ENCODE measurements at regions not wholly inside any gene's neighbourhood (a gene's known extent, or its start where the extent isn't known, plus 50 kb on each side); places are given as distances from the start of the nearest gene placed in this dataset.
"Not testable (repeated sequence)": the region's sequence is repeated elsewhere in the genome, so short reads cannot be mapped to it uniquely, and the experiment has no call there.

DNA sequence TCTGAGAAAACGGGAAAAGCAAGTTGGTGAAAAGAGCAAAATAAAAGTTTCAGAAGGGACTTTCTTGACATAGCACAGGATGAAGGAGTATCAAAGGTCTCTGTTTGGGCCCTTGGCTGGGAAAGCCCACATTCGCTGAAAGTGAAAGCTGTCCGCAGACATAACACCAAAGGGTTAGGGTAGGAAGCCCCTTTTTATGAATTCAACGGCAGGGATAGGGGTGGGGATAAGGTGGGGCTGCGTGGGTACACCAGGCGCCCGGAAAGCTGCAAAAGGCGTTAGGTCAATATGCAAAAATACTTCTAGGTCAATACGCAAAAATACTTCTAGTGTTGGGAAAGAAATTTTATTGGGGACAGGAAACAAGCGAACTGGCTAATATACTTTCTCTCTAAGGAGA, 135.1 kb downstream of the OR2B2 start:
- Histone ChIP-seq H3K4me3 (ENCODE audit: low read depth, low read length) (peak overlapping the region; percentile 67), H3K9me3 (ENCODE audit: control insufficient read depth, insufficient read depth, low read length) (0 out of 2 replicates have a peak, but pooled peaks cover 2% of the 10 kb centered on the region), H3K27ac (ENCODE audit: low read depth, low read length) (no peak overlapping the region), H3K27me3 (ENCODE audit: control insufficient read depth, insufficient read depth, low read length) (peaks cover 41% of the 10 kb centered on the region), H3K9ac (ENCODE audit: low read depth, low read length) (no peak overlapping the region), H3K36me3 (ENCODE audit: control insufficient read depth, insufficient read depth, low read length) (no peaks in the 10 kb centered on the region), H3K4me1 (ENCODE audit: control insufficient read depth, insufficient read depth, low read length) (peaks cover 11% of the 10 kb centered on the region)

GRCh38 chr6:27776504-27776903, 135.7 kb downstream of the OR2B2 start:
- Histone ChIP-seq H3K27me3 (ENCODE audit: control insufficient read depth, insufficient read depth, low read length) (peaks cover 47% of the 10 kb centered on the region), H3K36me3 (ENCODE audit: control insufficient read depth, insufficient read depth, low read length) (no peaks in the 10 kb centered on the region), H3K9me3 (ENCODE audit: control insufficient read depth, insufficient read depth, low read length) (0 out of 2 replicates have a peak, but pooled peaks cover 2% of the 10 kb centered on the region), H3K4me1 (ENCODE audit: control insufficient read depth, insufficient read depth, low read length) (peaks cover 17% of the 10 kb centered on the region), H3K27ac (ENCODE audit: low read depth, low read length) (no peak overlapping the region), H3K9ac (ENCODE audit: low read depth, low read length) (no peak overlapping the region), H3K4me3 (ENCODE audit: low read depth, low read length) (peak overlapping the region; percentile 67; the same call in 1 of the 2 replicates)

- Histone ChIP-seq H3K27me3 (ENCODE audit: control insufficient read depth, insufficient read depth, low read length) (peaks cover 54% of the 10 kb centered on the region), H3K36me3 (ENCODE audit: control insufficient read depth, insufficient read depth, low read length) (no peaks in the 10 kb centered on the region), H3K9ac (ENCODE audit: low read depth, low read length) (no peak overlapping the region), H3K4me3 (ENCODE audit: low read depth, low read length) (no peak overlapping the region), H3K9me3 (ENCODE audit: control insufficient read depth, insufficient read depth, low read length) (0 out of 2 replicates have a peak, but pooled peaks cover 2% of the 10 kb centered on the region), H3K4me1 (ENCODE audit: control insufficient read depth, insufficient read depth, low read length) (peaks cover 21% of the 10 kb centered on the region), H3K27ac (ENCODE audit: low read depth, low read length) (no peak overlapping the region)
These were observed 136.4 kb downstream of the OR2B2 start for GRCh38 chr6:27775796-27776184.

DNA sequence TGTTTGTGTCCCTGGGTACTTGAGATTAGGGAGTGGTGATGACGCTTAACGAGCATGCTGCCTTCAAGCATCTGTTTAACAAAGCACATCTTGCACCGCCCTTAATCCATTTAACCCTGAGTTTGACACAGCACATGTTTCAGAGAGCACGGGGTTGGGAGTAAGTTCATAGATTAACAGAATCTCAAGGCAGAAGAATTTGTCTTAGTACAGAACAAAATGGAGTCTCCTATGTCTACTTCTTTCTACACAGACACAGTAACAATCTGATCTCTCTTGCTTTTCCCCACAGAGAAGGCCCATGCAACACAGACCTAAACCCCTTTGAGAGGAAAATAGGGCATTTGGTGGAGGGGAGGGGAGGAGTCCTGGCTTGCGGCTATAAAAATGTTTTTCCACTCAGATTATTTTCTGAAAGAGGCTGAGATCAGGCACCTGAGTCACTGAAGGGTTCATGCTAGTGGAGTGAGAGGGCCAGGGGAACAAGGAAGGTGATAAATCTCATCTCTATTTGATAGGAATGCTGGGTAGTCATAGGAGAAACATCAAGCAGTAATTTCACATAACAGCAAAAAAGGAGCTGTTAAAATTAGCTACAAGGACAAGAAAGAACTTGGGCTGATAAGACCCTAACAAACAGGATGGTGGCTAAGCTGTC, 136.9 kb downstream of the OR2B2 start:
- H3K9me3 ChIP-seq (ENCODE audit: control insufficient read depth, insufficient read depth, low read length); H3K27ac ChIP-seq (ENCODE audit: low read depth, low read length); H3K4me3 ChIP-seq (ENCODE audit: low read depth, low read length); H3K9ac ChIP-seq (ENCODE audit: low read depth, low read length); H3K36me3 ChIP-seq (ENCODE audit: control insufficient read depth, insufficient read depth, low read length): not testable (repeated sequence)
- peaks cover 21% of the 10 kb centered on the region for H3K4me1 ChIP-seq (ENCODE audit: control insufficient read depth, insufficient read depth, low read length)
- H3K27me3 ChIP-seq (ENCODE audit: control insufficient read depth, insufficient read depth, low read length) = peaks cover 53% of the 10 kb centered on the region

- Histone ChIP-seq H3K4me1 (ENCODE audit: control insufficient read depth, insufficient read depth, low read length) (peaks cover 21% of the 10 kb centered on the region), H3K27me3 (ENCODE audit: control insufficient read depth, insufficient read depth, low read length) (peaks cover 63% of the 10 kb centered on the region)
- H3K4me3 ChIP-seq (ENCODE audit: low read depth, low read length); H3K9ac ChIP-seq (ENCODE audit: low read depth, low read length); H3K27ac ChIP-seq (ENCODE audit: low read depth, low read length); H3K36me3 ChIP-seq (ENCODE audit: control insufficient read depth, insufficient read depth, low read length); H3K9me3 ChIP-seq (ENCODE audit: control insufficient read depth, insufficient read depth, low read length): not testable (repeated sequence)
These were observed 138.0 kb downstream of the OR2B2 start for GRCh38 chr6:27774264-27774600.

DNA sequence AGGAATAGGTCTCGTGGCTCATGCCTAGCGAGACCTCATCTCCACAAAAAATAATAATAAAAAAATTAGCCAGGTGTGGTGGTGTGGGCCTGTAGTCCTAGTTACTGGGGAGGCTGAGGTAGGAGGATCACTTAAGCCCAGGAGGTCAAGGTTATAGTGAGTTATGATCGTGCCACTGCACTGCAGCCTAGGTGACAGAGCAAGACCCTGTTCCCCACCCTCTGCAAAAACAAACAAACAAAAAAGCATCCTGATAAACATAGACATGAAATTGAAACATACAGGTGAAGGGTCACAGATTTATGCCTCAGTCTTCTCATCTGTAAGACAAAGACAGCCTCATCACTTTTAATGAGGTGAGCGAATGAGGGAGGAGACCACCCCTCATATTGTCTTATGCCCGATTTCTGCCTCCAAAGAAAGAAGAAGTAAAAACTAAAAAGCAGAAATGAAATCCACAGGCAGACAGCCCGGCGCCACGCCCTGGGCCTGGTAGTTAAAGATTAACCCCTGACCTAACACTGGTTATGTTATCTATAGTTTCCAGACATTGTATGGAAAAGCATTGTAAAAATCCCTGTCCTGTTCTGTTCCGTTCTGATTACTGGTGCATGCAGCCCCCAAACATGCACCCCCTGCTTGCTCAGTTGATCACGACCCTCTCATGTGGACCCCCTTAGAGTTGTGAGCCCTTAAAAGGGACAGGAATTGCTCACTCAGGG, 138.5 kb downstream of the OR2B2 start:
- Histone ChIP-seq H3K4me1 (ENCODE audit: control insufficient read depth, insufficient read depth, low read length) (peaks cover 21% of the 10 kb centered on the region), H3K27me3 (ENCODE audit: control insufficient read depth, insufficient read depth, low read length) (peaks cover 68% of the 10 kb centered on the region)
- H3K36me3 ChIP-seq (ENCODE audit: control insufficient read depth, insufficient read depth, low read length); H3K9me3 ChIP-seq (ENCODE audit: control insufficient read depth, insufficient read depth, low read length); H3K4me3 ChIP-seq (ENCODE audit: low read depth, low read length); H3K9ac ChIP-seq (ENCODE audit: low read depth, low read length); H3K27ac ChIP-seq (ENCODE audit: low read depth, low read length): not testable (repeated sequence)

- H3K9me3 ChIP-seq (ENCODE audit: control insufficient read depth, insufficient read depth, low read length) = 0 out of 2 replicates have a peak, but pooled peaks cover 2% of the 10 kb centered on the region
- H3K27ac ChIP-seq (ENCODE audit: low read depth, low read length) = peak overlapping the region; percentile 54
- no peak overlapping the region for H3K9ac ChIP-seq (ENCODE audit: low read depth, low read length)
- peaks cover 81% of the 10 kb centered on the region for H3K27me3 ChIP-seq (ENCODE audit: control insufficient read depth, insufficient read depth, low read length)
- peaks cover 21% of the 10 kb centered on the region for H3K4me1 ChIP-seq (ENCODE audit: control insufficient read depth, insufficient read depth, low read length)
- no peaks in the 10 kb centered on the region for H3K36me3 ChIP-seq (ENCODE audit: control insufficient read depth, insufficient read depth, low read length)
- peak overlapping the region; percentile 62 for H3K4me3 ChIP-seq (ENCODE audit: low read depth, low read length)
These were observed 139.8 kb downstream of the OR2B2 start for GRCh38 chr6:27772261-27773001.

DNA sequence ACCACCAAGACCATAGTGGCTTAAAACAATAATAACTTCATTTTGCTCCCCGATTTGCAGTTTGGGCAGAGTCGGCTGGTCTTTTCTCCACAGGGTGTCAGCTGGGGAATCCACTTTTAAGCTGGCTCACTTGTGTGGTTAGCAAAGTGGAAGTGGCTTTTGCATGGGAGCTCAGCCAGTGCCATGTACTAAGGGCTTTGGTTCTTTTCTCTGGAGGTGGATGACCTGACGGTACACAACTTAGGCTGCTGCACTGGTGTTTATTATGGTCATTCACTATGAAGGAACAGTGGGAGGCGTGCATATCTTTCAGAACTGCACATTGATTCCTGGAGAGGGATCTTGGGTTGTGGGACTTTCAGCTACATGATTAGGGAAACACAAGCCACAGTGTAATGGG, 141.0 kb downstream of the OR2B2 start:
- Histone ChIP-seq H3K9me3 (ENCODE audit: control insufficient read depth, insufficient read depth, low read length) (0 out of 2 replicates have a peak, but pooled peaks cover 2% of the 10 kb centered on the region), H3K36me3 (ENCODE audit: control insufficient read depth, insufficient read depth, low read length) (no peaks in the 10 kb centered on the region), H3K4me1 (ENCODE audit: control insufficient read depth, insufficient read depth, low read length) (peaks cover 21% of the 10 kb centered on the region), H3K4me3 (ENCODE audit: low read depth, low read length) (peak overlapping the region; percentile 62; the same call in 1 of the 2 replicates), H3K27ac (ENCODE audit: low read depth, low read length) (peak overlapping the region; percentile 84), H3K27me3 (ENCODE audit: control insufficient read depth, insufficient read depth, low read length) (peaks cover 86% of the 10 kb centered on the region), H3K9ac (ENCODE audit: low read depth, low read length) (no peak overlapping the region)

- no peaks in the 10 kb centered on the region for H3K36me3 ChIP-seq (ENCODE audit: control insufficient read depth, insufficient read depth, low read length)
- peaks cover 87% of the 10 kb centered on the region for H3K27me3 ChIP-seq (ENCODE audit: control insufficient read depth, insufficient read depth, low read length)
- peaks cover 21% of the 10 kb centered on the region for H3K4me1 ChIP-seq (ENCODE audit: control insufficient read depth, insufficient read depth, low read length)
- H3K9ac ChIP-seq (ENCODE audit: low read depth, low read length) = no peak overlapping the region
- 0 out of 2 replicates have a peak, but pooled peaks cover 2% of the 10 kb centered on the region for H3K9me3 ChIP-seq (ENCODE audit: control insufficient read depth, insufficient read depth, low read length)
- H3K27ac ChIP-seq (ENCODE audit: low read depth, low read length) = peak overlapping the region; percentile 84
- H3K4me3 ChIP-seq (ENCODE audit: low read depth, low read length) = peak overlapping the region; percentile 62; the same call in 1 of the 2 replicates
These were observed 141.5 kb downstream of the OR2B2 start for GRCh38 chr6:27770724-27771123.

GRCh38 chr6:27768556-27768955, 143.6 kb downstream of the OR2B2 start:
- Histone ChIP-seq H3K9me3 (ENCODE audit: control insufficient read depth, insufficient read depth, low read length) (no peaks in the 10 kb centered on the region), H3K4me1 (ENCODE audit: control insufficient read depth, insufficient read depth, low read length) (peaks cover 21% of the 10 kb centered on the region), H3K27ac (ENCODE audit: low read depth, low read length) (no peak overlapping the region), H3K36me3 (ENCODE audit: control insufficient read depth, insufficient read depth, low read length) (no peaks in the 10 kb centered on the region), H3K27me3 (ENCODE audit: control insufficient read depth, insufficient read depth, low read length) (peaks cover 95% of the 10 kb centered on the region), H3K9ac (ENCODE audit: low read depth, low read length) (no peak overlapping the region), H3K4me3 (ENCODE audit: low read depth, low read length) (no peak overlapping the region)

- Histone ChIP-seq H3K4me3 (ENCODE audit: low read depth, low read length) (no peak overlapping the region), H3K27me3 (ENCODE audit: control insufficient read depth, insufficient read depth, low read length) (peaks cover 94% of the 10 kb centered on the region), H3K9ac (ENCODE audit: low read depth, low read length) (no peak overlapping the region), H3K9me3 (ENCODE audit: control insufficient read depth, insufficient read depth, low read length) (no peaks in the 10 kb centered on the region), H3K27ac (ENCODE audit: low read depth, low read length) (no peak overlapping the region), H3K4me1 (ENCODE audit: control insufficient read depth, insufficient read depth, low read length) (peaks cover 19% of the 10 kb centered on the region), H3K36me3 (ENCODE audit: control insufficient read depth, insufficient read depth, low read length) (no peaks in the 10 kb centered on the region)
These were observed 144.3 kb downstream of the OR2B2 start for GRCh38 chr6:27767851-27768250.

Measured in HUES48 (cell line).